Erythroblast (primary cell): ENCODE measurements at regions not wholly inside any gene's neighbourhood (a gene's known extent, or its start where the extent isn't known, plus 50 kb on each side); places are given as distances from the start of the nearest gene placed in this dataset.

Source experiments
- DNase-seq, 2 experiments: peaks; one replicate each; lab custom pipeline; 2025; lab: John Stamatoyannopoulos, UW
- GATA1 ChIP-seq: IDR thresholded peaks from 2 replicates; pipeline ENCODE4 v1.6.1; 2011; ENCODE audit warnings: low read depth, mild to moderate bottlenecking, control low read depth, low read length, moderate library complexity
- POLR2A ChIP-seq: IDR thresholded peaks from 2 replicates; pipeline ENCODE4 v1.6.1; 2011; ENCODE audit warnings: mild to moderate bottlenecking, low read length

- no peak for DNase-seq
- TF ChIP-seq GATA1: no peak
Measured at GRCh38 chr14:22024137-22024536, 350.5 kb upstream of the OR4E1 start.

GRCh38 chr14:22018890-22019289, 345.3 kb upstream of the OR4E1 start:
- TF ChIP-seq GATA1 (no peak), POLR2A (no peak)
- peak; percentile 18 to 39 for DNase-seq

- TF ChIP-seq GATA1 (no peak), POLR2A (no peak)
- no peak for DNase-seq
Measured at GRCh38 chr14:22012452-22012851, 338.8 kb upstream of the OR4E1 start.

DNA sequence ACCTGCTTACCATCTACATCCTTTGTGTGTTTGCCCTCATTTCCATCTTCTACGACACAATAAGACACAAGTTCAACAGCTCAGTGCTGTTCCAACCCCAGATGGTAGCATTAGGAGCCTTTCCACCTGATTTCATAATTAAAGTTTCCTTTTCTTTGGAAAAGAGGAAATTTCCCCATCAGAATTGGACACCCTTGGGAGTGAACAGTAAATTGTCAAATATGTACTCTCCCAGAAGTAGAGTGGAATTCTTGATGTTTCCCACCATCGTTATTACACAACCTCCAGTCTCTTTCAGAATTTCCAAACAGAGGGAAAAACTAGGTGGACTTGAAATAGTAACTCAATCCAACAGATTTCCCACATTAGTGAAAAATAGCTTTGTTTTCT, 337.6 kb upstream of the OR4E1 start:
- no peak for TF ChIP-seq GATA1
- no peak for TF ChIP-seq POLR2A
- DNase-seq: no peak

GRCh38 chr14:22010545-22011252, 337.1 kb upstream of the OR4E1 start:
- no peak for DNase-seq

DNA sequence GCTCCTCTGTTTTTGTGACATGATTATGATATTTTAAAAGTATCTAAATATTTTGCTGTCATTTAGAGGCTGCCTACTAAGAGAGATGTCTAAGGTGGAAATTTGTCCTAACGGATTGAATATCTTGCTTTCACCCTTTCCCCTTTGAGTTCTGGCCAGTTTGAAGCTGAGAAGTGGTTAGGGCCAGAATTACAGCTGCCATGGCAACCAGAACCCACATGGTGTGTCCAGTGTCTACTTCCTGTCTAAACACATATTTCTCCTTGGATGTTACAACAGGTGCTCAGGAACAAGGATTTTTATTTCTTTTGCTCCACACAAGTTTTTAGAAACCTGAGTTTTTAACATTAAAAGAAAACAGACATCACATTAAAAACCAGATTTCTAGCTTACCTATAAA, 335.1 kb upstream of the OR4E1 start:
- DNase-seq: no peak
- TF ChIP-seq GATA1 (no peak), POLR2A (no peak)

More at GRCh38 chr14:22010545-22011252, 337.1 kb upstream of the OR4E1 start:
- no peak for TF ChIP-seq POLR2A
- no peak for TF ChIP-seq GATA1

GRCh38 chr14:22007784-22008412, 334.3 kb upstream of the OR4E1 start:
- no peak for DNase-seq
- TF ChIP-seq POLR2A (no peak), GATA1 (no peak)

DNA sequence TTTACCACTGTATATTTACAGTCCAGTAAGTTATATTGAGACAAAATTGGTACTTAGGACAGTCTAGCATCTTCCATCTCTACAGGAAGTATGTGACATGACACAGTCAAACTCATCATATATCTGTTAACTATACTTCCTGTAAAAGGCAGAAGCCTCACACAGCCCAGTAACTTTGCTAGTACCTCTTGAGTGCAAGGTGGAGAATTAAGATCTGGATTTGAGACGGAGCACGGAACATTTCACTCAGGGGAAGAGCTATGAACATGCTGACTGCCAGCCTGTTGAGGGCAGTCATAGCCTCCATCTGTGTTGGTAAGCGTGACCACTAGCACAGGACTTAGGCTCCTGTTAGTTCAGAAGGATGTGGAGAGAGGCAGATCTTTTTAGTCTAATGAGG, 333.7 kb upstream of the OR4E1 start:
- no peak for TF ChIP-seq GATA1
- TF ChIP-seq POLR2A: no peak
- no peak for DNase-seq

DNA sequence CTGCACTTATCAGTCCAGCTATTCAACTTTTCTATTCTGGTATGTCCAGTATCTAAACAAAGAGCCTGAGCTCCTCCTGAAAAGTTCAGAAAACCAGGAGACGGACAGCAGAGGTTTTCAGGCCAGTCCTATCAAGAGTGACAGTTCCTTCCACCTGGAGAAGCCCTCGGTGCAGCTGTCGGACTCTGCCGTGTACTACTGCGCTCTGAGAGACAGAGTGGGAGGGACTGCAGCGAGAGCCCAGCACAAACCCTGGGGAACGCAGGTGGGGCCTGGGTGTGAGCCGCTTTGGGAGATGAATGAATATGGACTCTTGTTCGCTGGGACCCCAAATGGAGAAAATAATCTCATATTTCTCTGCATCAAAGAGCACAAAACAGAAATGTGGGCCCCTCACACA, 329.8 kb upstream of the OR4E1 start:
- TF ChIP-seq GATA1 (no peak), POLR2A (no peak)
- no peak for DNase-seq

GRCh38 chr14:22002860-22003284, 329.3 kb upstream of the OR4E1 start:
- TF ChIP-seq POLR2A (no peak), GATA1 (no peak)
- DNase-seq: peak; percentile 18 to 33

GRCh38 chr14:21999402-21999801, 325.8 kb upstream of the OR4E1 start:
- no peak for DNase-seq
- TF ChIP-seq POLR2A (no peak), GATA1 (no peak)

DNA sequence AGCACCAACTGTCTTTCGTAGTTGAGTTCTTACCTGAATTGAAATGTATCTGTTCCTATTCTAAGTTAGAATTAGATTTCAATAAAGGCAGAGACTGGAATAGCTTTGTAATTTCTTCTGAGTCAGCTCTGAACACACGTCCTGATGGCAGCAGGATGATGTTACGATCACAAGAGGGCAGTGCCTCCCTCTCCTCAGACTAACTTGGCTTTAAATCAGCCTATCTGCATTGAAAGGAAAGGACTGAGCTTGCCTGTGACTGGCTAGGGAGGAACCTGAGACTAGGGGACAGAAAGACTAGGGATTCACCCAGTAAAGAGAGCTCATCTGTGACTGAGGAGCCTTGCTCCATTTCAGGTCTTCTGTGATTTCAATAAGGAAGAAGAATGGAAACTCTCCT, 323.7 kb upstream of the OR4E1 start:
- TF ChIP-seq GATA1 (no peak), POLR2A (no peak)
- DNase-seq: peak; percentile 4 to 14

DNA sequence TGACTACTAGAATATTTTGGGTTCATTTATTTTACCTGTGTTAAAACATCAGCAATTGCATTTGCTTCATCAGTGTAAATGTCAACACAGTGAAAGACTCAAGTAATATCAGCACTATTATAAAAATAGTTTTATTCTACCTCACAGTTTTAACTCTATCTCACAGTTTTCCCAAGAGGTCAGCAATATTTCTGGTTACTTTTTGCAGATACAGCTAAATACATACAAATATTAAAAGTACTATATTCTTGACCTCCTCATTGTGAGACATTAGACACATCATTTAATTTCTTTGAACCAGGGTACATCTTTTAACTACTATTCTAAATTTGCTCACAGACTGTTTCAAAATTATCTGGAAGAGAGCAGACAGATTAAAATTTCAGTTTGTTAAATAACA, 321.7 kb upstream of the OR4E1 start:
- no peak for TF ChIP-seq POLR2A
- no peak for DNase-seq

DNA sequence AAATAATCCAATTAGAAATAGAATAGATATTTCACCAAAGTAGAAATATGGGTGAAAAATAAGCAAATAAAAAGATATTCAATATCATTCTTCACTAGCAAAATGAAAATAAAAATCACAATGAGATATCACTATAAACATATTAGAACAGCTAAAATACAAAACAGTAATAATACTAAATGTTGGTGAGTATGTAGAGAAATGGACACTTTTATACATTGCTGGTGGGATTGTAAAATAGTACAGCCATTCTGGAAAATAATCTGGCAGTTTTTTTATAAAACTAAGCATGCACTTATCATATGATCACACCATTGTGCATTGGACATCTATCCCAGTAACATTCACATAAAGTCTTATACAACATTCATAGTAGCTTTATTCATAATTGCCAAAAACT, 320.2 kb upstream of the OR4E1 start:
- TF ChIP-seq GATA1 (no peak), POLR2A (no peak)
- DNase-seq: no peak

- no peak for DNase-seq
- TF ChIP-seq POLR2A (no peak), GATA1 (no peak)
Measured at GRCh38 chr14:21993070-21993469, 319.5 kb upstream of the OR4E1 start.

- no peak for TF ChIP-seq POLR2A
- no peak for TF ChIP-seq GATA1
- DNase-seq: no peak
Measured at GRCh38 chr14:21991130-21991529, 317.5 kb upstream of the OR4E1 start.
